GM18868 (cell line): ENCODE measurements at regions not wholly inside any gene's neighbourhood (a gene's known extent, or its start where the extent isn't known, plus 50 kb on each side); places are given as distances from the start of the nearest gene placed in this dataset.

Experiments
- ATAC-seq: cut with Tn5 transposase; IDR thresholded peaks from one replicate; pipeline ENCODE4 v1.9.1; 2021; ENCODE audit warnings: mild to moderate bottlenecking, moderate library complexity; ENCODE audit not compliant: unreplicated experiment

DNA sequence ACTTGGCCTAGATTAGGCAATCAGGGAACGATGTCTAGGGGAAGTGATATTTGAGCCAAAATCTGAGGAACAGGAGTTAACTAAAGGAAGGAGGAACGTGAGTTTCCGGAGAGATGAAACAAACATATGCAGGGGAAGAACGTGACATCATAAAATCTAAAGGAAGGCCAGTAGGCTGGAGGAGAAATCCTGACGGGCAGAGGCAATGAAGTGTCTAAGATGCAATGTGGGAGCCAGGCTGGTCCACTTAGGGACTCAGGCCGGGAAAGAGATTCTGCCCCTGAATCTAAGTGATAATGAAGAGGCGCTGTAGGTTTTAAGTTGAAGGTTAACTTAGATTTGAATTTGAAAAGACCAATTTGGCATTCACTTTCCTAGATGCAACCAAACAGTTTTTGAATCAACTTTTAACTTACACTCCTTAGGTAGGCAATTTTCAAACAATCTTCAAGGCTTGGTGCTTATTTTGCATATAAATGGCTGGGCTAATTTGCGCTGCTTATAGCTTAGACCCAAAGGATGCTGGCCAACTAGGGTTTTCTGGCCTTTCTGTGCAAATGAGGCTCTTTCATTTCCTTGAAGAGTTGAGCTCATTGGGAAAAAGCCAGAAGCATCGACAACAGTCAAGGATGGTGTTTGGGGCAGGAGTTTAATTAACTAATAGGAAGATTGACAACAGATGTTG lies 221.7 kb downstream of the SOX11 start:
- no peak for ATAC-seq

DNA sequence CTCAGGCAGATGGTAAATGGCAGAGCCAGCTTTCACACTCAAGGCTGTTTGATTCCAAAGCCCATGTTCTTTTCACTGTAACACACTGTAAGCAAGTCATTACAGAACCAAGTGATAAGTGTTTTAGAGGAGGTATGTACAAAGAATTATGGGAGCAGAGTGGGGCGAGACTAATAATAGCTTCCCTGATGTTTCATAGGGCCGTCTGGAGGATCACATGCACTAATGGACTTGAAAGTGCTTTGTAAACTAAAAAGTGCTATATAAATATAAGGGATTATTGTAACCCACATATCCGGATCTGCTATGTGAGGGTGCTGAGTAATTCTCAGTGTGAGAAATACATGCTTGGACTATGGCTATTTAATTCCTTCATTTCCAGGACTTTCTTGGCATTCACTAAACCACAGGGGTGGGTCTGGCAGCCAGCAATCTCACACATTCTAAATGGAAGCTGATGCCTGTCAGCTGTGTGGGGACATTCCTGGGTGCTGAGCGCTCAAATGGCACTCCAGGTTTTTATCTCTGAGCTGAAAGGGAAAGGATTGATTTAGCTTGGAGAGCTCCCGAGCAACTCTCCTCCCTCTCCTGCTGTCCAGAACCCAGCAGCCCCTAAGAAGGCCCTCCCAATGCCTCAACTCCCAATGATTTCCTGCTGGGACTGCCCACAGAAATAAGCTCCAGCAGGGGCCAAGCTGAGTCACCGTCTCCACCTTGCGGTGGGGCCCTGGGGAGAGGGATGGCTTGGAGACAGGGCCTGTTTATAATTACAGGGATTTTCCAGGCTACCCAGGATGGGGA lies 222.8 kb downstream of the SOX11 start:
- ATAC-seq: no peak

DNA sequence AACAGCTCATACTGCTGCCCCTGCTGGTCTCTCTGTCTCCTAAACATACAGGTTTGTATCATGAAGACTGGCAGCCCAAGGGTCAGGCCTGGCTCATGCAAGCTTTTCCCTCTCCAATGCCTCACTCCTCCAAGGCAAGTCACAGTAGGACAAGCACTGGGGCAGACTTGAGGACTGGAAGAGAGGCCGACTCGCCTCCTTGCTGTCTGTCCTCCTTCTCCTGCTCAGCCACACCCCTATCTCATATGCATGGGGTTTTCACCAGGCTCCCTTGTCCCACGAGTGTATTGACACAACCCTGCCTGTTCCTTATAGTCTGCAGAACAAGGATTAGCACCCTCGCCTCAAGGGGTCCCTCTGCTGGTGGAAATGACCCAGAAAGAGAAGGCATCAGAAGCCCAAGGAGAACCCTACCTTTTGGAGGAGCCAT lies 223.7 kb downstream of the SOX11 start:
- peak; percentile 52 for ATAC-seq

GRCh38 chr2:5921081-5921642 lies 229.0 kb downstream of the SOX11 start:
- ATAC-seq: no peak

DNA sequence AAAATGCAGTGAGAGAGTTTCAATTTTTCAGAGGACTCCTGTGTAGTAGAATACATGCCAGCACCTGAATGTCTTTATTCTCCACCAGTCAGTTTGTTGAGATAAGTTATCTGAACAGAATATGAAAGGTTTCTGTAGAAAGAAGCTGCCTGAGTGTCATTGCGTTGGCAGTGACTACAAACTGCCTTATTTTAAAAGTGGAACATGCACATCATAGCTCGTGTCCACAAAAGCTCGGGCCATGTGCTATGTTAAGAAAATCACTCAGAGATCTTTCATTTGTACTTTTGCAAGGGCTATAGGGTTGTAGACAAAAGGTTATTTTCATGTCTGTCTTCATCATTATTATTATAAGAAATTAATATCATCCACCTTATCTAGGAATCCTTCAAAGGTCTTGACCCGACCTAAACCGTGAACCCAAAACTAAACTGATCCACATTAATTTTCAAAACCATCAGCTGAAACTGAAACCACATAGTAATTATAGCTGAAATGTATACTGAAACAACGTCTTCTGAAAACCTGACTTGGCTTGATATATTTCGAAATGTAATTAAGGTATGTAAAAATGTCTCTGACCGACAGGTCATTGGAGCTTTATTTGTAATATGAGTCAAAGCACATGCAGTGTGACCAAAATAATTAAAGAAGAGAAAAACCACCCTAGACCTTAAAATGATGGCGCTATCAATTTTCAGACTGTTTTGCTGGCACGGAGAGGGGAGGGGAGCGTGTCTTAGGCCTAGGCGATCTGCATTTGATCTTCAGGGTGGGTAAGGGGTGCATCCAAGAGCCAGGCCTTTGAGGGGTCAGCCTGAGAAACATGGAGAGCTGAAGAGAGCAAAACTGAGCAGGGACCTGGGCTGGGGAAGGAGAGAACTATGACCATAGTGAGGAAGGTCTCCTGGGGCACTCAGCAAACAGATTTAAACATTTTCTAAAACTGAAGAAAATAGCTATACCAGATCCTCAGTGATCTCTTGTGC lies 232.1 kb downstream of the SOX11 start:
- ATAC-seq: no peak

DNA sequence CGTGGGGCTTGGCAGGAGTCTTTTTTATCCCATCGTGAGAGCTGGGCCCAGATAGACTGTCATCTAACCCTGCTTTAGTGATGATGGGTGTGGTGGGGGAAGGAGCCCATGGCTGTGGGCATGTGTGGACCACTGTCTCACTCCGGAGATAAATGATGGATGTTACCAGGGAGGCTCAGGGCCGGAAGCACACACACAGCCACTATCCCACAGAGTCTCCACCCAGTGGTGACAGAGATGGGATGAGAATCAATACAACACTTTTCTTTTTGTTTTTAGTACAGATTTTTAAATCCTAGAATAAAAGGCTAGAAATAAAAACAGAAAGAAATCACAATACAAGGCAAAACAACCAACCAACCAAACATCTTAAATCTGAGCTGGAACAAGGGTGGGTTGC lies 233.4 kb downstream of the SOX11 start:
- no peak for ATAC-seq

GRCh38 chr2:5926871-5927512 lies 234.8 kb downstream of the SOX11 start:
- ATAC-seq: no peak

DNA sequence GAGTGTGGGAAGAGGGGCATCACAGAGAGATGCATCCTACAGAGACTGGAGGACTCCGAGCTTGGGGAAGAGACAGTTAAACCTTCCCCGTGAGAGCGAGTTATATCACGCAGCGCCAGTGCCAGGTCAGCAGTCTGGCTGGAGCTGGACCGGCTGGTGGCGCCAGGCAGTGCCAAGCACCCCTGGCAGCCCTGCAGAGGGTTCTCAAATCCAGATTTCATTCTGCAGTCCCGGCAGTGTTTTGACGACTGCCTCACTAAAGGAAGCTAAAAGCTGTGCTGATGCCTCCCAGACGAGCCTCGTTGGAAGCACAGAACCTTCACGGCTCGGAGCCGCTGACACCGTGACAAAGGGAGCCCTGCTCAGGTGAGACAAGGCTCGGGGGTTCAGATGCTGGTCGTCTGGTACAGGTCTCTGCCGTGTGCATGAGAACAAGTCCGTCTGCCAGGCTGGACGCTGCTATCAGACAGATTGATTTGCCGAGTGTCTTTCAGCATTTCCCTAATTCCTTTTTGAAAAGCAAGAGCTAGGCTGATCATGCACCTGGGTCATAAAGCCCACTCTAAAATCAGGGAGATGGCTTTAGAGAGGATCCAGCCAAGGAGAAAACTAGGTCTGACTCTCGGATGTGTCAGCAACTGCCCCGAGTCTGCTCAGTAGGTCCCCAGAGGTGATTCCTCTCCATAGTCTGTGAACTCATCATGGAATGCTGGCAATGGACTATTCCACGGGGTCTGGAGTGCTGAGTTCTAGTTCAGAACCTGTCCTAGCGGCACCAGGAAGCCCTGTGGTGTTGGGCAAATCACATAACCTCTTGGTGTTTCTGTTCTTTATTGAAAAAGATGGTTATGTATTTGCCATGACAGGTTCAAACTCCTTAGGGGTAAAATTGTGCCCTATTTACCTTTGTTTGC lies 240.6 kb downstream of the SOX11 start:
- no peak for ATAC-seq

DNA sequence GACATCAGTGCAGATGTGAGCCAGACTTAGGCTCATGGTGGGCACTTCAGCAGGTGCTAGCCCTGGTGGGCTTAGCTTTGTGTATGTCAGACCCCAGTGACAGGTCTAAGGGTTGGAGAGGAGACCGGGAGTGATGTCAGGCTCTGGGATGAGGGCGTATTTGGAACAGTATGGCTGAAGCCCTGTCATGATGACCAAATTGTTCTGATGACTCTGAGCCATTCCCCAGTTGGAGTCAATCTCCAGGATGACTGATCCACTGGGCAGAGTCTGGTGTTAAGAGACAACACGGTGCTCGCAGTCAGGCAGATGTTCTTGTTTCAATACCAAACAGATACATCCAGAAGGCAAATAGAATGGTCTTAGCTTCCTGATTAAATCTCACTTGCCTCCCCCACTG lies 241.5 kb downstream of the SOX11 start:
- ATAC-seq: no peak

GRCh38 chr2:5937321-5937720 lies 245.1 kb downstream of the SOX11 start:
- no peak for ATAC-seq

- ATAC-seq: peak; percentile 46
Observed at GRCh38 chr2:5937851-5938565, 245.8 kb downstream of the SOX11 start.

GRCh38 chr2:5938566-5938896 lies 246.3 kb downstream of the SOX11 start:
- no peak for ATAC-seq

DNA sequence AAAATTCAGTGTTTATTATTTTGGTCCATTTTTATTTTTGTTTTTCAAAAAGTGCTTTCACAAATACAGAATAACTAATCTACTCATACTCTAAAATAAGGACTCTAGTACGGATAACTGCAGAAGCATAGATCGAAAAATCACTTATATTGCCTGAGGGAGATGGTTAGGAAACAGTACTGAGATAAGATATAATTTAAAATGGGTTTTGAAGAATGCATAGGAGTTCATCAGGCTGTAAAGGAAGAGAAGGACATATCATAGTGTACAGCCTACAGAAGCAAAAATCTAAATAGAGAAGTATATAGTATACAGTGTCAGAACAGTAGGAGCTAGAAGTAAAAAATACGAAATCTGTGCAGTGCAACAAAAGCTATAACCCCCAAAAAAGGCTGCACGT lies 247.4 kb downstream of the SOX11 start:
- ATAC-seq: no peak

- ATAC-seq: no peak
Observed at GRCh38 chr2:5940596-5941535, 248.7 kb downstream of the SOX11 start.

GRCh38 chr2:5942204-5942603 lies 250.0 kb downstream of the SOX11 start:
- ATAC-seq: peak; percentile 58

GRCh38 chr2:5945742-5946141 lies 253.6 kb downstream of the SOX11 start:
- ATAC-seq: no peak

DNA sequence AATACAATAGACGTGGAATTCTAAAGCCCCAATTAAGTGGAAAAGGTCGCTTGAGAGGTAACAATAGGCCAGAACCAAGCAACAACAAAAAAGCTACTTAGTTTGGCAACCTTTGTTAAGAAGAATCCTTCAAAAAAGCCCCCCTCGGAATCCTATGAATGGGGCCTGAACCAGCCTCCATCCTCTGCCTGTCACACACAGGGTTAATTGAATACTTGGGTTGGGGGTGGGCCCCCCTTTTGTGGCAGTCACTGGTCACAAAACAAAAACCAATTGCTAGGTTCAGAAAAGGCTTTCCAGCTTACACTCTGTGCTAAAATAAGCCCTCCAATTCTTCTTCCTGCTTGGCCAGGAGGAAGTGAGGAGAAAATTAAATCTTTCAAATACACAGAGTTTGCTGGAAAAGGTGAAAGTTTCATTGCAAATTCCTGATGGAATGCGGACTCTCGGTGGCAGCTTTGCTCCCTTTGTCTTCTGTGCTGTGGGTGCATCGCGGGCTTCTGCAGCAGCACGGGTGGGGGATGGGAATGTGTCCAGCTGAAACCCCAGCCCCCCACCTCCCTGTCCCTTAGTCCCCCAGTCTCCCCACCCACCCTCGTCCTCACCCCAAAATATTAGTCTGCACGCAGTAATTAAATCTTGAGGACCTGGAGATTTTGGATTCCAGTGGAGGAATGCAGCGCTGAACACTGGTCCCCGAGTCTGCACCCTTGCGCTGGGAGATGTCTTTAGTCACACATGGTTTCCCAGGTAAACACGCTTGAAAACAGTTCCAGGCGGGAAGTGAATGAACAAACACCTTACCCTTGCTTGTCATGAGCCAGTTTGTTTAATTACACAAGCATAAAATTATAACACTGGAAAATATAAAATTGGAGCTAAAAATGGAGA lies 254.3 kb downstream of the SOX11 start:
- ATAC-seq: no peak
